GM21737 (cell line): ENCODE measurements at regions not wholly inside any gene's neighbourhood (a gene's known extent, or its start where the extent isn't known, plus 50 kb on each side); places are given as distances from the start of the nearest gene placed in this dataset.
"Not testable (repeated sequence)": the region's sequence is repeated elsewhere in the genome, so short reads cannot be mapped to it uniquely, and the experiment has no call there.

ENCODE experiments used
- ATAC-seq: cut with Tn5 transposase; IDR thresholded peaks from one replicate; pipeline ENCODE4 v1.9.1; 2021; ENCODE audit warnings: mild to moderate bottlenecking, moderate library complexity; ENCODE audit not compliant: unreplicated experiment

- ATAC-seq: peak; percentile 58
Observed at GRCh38 chr7:46291050-46291438, 370.0 kb upstream of the IGFBP3 start.

- peak; percentile 12 for ATAC-seq
Observed at GRCh38 chr7:46290374-46291049, 369.4 kb upstream of the IGFBP3 start.

GRCh38 chr7:46288861-46289260, 367.8 kb upstream of the IGFBP3 start:
- no peak for ATAC-seq

- no peak for ATAC-seq
Observed at GRCh38 chr7:46288010-46288409, 366.9 kb upstream of the IGFBP3 start.

- ATAC-seq: no peak
Observed at GRCh38 chr7:46286957-46287356, 365.9 kb upstream of the IGFBP3 start.

- no peak for ATAC-seq
Observed at GRCh38 chr7:46286356-46286755, 365.3 kb upstream of the IGFBP3 start.

- no peak for ATAC-seq
Observed at GRCh38 chr7:46285878-46286277, 364.8 kb upstream of the IGFBP3 start.

- no peak for ATAC-seq
Observed at GRCh38 chr7:46283852-46284251, 362.8 kb upstream of the IGFBP3 start.

GRCh38 chr7:46282155-46282554, 361.1 kb upstream of the IGFBP3 start:
- ATAC-seq: no peak

GRCh38 chr7:46281071-46281470, 360.0 kb upstream of the IGFBP3 start:
- no peak for ATAC-seq

GRCh38 chr7:46279290-46279689, 358.2 kb upstream of the IGFBP3 start:
- ATAC-seq: no peak

GRCh38 chr7:46264646-46265045, 343.6 kb upstream of the IGFBP3 start:
- ATAC-seq: no peak

- not testable (repeated sequence) for ATAC-seq
Observed at GRCh38 chr7:46261638-46262037, 340.6 kb upstream of the IGFBP3 start.

- ATAC-seq: no peak
Observed at GRCh38 chr7:46259947-46260346, 338.9 kb upstream of the IGFBP3 start.

- ATAC-seq: no peak
Observed at GRCh38 chr7:46257761-46258448, 336.8 kb upstream of the IGFBP3 start.

- ATAC-seq: no peak
Observed at GRCh38 chr7:46256870-46257661, 336.0 kb upstream of the IGFBP3 start.

- ATAC-seq: no peak
Observed at GRCh38 chr7:46253520-46253919, 332.4 kb upstream of the IGFBP3 start.

GRCh38 chr7:46247664-46248063, 326.6 kb upstream of the IGFBP3 start:
- no peak for ATAC-seq

GRCh38 chr7:46245586-46246111, 324.6 kb upstream of the IGFBP3 start:
- no peak for ATAC-seq

- ATAC-seq: no peak
Observed at GRCh38 chr7:46244757-46245156, 323.7 kb upstream of the IGFBP3 start.

- no peak for ATAC-seq
Observed at GRCh38 chr7:46243406-46243805, 322.3 kb upstream of the IGFBP3 start.

- no peak for ATAC-seq
Observed at GRCh38 chr7:46239846-46240245, 318.8 kb upstream of the IGFBP3 start.
